GM18520 (cell line): ENCODE measurements at regions not wholly inside any gene's neighbourhood (a gene's known extent, or its start where the extent isn't known, plus 50 kb on each side); places are given as distances from the start of the nearest gene placed in this dataset.

Experiments
- ATAC-seq: cut with Tn5 transposase; IDR thresholded peaks from one replicate; pipeline ENCODE4 v1.9.1; 2021; ENCODE audit not compliant: unreplicated experiment

- no peak for ATAC-seq
Observed at GRCh38 chr3:10583798-10584708, 78.7 kb upstream of the ATP2B2 start.

GRCh38 chr3:10585945-10586344 lies 80.6 kb upstream of the ATP2B2 start:
- ATAC-seq = no peak

- no peak for ATAC-seq
Observed at GRCh38 chr3:10594915-10595314, 89.5 kb upstream of the ATP2B2 start.

- no peak for ATAC-seq
Observed at GRCh38 chr3:10596746-10597448, 91.5 kb upstream of the ATP2B2 start.

- ATAC-seq = no peak
Observed at GRCh38 chr3:10597733-10598132, 92.3 kb upstream of the ATP2B2 start.

- no peak for ATAC-seq
Observed at GRCh38 chr3:10599017-10599416, 93.6 kb upstream of the ATP2B2 start.

- ATAC-seq = no peak
Observed at GRCh38 chr3:10599444-10599843, 94.1 kb upstream of the ATP2B2 start.

- ATAC-seq = no peak
Observed at GRCh38 chr3:10600296-10600714, 94.9 kb upstream of the ATP2B2 start.

- no peak for ATAC-seq
Observed at GRCh38 chr3:10600726-10601125, 95.3 kb upstream of the ATP2B2 start.

GRCh38 chr3:10601151-10601856 lies 95.9 kb upstream of the ATP2B2 start:
- ATAC-seq = no peak

GRCh38 chr3:10601857-10602230 lies 96.5 kb upstream of the ATP2B2 start:
- ATAC-seq = no peak

GRCh38 chr3:10602271-10602670 lies 96.9 kb upstream of the ATP2B2 start:
- no peak for ATAC-seq

GRCh38 chr3:10602769-10603768 lies 97.7 kb upstream of the ATP2B2 start:
- no peak for ATAC-seq

- no peak for ATAC-seq
Observed at GRCh38 chr3:10609134-10609533, 103.7 kb upstream of the ATP2B2 start.

- no peak for ATAC-seq
Observed at GRCh38 chr3:10614168-10614567, 108.8 kb upstream of the ATP2B2 start.

GRCh38 chr3:10615715-10616114 lies 110.3 kb upstream of the ATP2B2 start:
- ATAC-seq = no peak

- ATAC-seq = no peak
Observed at GRCh38 chr3:10616321-10616720, 110.9 kb upstream of the ATP2B2 start.

- no peak for ATAC-seq
Observed at GRCh38 chr3:10619989-10620832, 114.8 kb upstream of the ATP2B2 start.

GRCh38 chr3:10620833-10621082 lies 115.4 kb upstream of the ATP2B2 start:
- ATAC-seq = no peak
